HepG2 (cell line): ENCODE measurements at regions not wholly inside any gene's neighbourhood (a gene's known extent, or its start where the extent isn't known, plus 50 kb on each side); places are given as distances from the start of the nearest gene placed in this dataset.

Experiments
- CREB1 ChIP-seq, 2 experiments: fragments of 450-650 bp in 1 of 2; IDR thresholded peaks; 2 replicates each; pipeline ENCODE4 v1.6.1; 2016 to 2017; ENCODE audit warnings: control low read depth in 1 of 2, mild to moderate bottlenecking in 1 of 2, missing compliant biosample characterization in 1 of 2, missing genetic modification characterization in 1 of 2
- CTCF ChIP-seq: sonication (generic); formaldehyde crosslinking; IDR thresholded peaks from 2 replicates; pipeline ENCODE4 v1.5.0; 2020; ENCODE audit warnings: mild to moderate bottlenecking, missing genetic modification reagents, moderate library complexity
- GFI1 ChIP-seq: sonication (generic); formaldehyde crosslinking; IDR thresholded peaks from 2 replicates; pipeline ENCODE4 v1.5.0; 2020; ENCODE audit warnings: missing genetic modification reagents, mild to moderate bottlenecking, borderline replicate concordance
- NCOA1 ChIP-seq: sonication (generic); formaldehyde crosslinking; IDR thresholded peaks from 2 replicates; pipeline ENCODE4 v1.9.0; 2021; ENCODE audit warnings: missing genetic modification reagents
- NFATC3 ChIP-seq: sonication (generic); formaldehyde crosslinking; IDR thresholded peaks from 2 replicates; pipeline ENCODE4 v1.5.1; 2020; ENCODE audit warnings: mild to moderate bottlenecking, missing genetic modification reagents
- POLR2AphosphoS5 ChIP-seq: IDR thresholded peaks from 2 replicates; pipeline ENCODE4 v1.6.1; 2012; ENCODE audit warnings: low read depth, low read length
- RAD21 ChIP-seq: fragments of 450-650 bp; formaldehyde crosslinking; IDR thresholded peaks from 2 replicates; pipeline ENCODE4 v1.5.0; 2020; ENCODE audit warnings: mild to moderate bottlenecking
- REPIN1 ChIP-seq: sonication (generic); formaldehyde crosslinking; IDR thresholded peaks from 2 replicates; pipeline ENCODE4 v1.8.0; 2022; ENCODE audit warnings: missing genetic modification reagents, low read depth, mild to moderate bottlenecking, borderline replicate concordance
- SMARCE1 ChIP-seq: fragments of 450-650 bp; IDR thresholded peaks from 2 replicates; pipeline ENCODE4 v1.6.1; 2017; ENCODE audit warnings: borderline replicate concordance
- ZBTB21 ChIP-seq: sonication (generic); formaldehyde crosslinking; IDR thresholded peaks from 2 replicates; pipeline ENCODE4 v1.4.0; 2020; ENCODE audit warnings: missing genetic modification reagents
- ZBTB4 ChIP-seq: sonication (generic); formaldehyde crosslinking; IDR thresholded peaks from 2 replicates; pipeline ENCODE4 v1.4.0; 2020; ENCODE audit warnings: missing genetic modification reagents, mild to moderate bottlenecking, borderline replicate concordance
- ZHX1 ChIP-seq: sonication (generic); formaldehyde crosslinking; IDR thresholded peaks from 2 replicates; pipeline ENCODE4 v1.8.1; 2022; ENCODE audit warnings: low read depth, mild to moderate bottlenecking, missing genetic modification reagents
- ZNF362 ChIP-seq: sonication (generic); formaldehyde crosslinking; IDR thresholded peaks from 2 replicates; pipeline ENCODE4 v1.4.0; 2020; ENCODE audit warnings: missing genetic modification reagents, mild to moderate bottlenecking, borderline replicate concordance

GRCh38 chr2:42844366-42844765 lies 52.0 kb upstream of the HAAO start:
- TF ChIP-seq NCOA1 (CRISPR knock-in tag) = no peak
- no peak for TF ChIP-seq POLR2AphosphoS5
- no peak for TF ChIP-seq ZBTB4
- TF ChIP-seq NFATC3 (CRISPR knock-in tag) = no peak
- TF ChIP-seq CTCF (CRISPR knock-in tag) = no peak
- TF ChIP-seq SMARCE1 = no peak
- TF ChIP-seq ZHX1 (CRISPR knock-in tag) = no peak
- TF ChIP-seq ZBTB21 = no peak
- TF ChIP-seq RAD21 (CRISPR knock-in tag) = no peak
- TF ChIP-seq GFI1 (CRISPR knock-in tag) = no peak
- no peak for TF ChIP-seq ZNF362 (CRISPR knock-in tag)
- TF ChIP-seq REPIN1 (CRISPR knock-in tag) = no peak
- TF ChIP-seq CREB1 (IDR thresholded peaks at IDR 0.05) = no peak
- TF ChIP-seq CREB1 (CRISPR knock-in tag; IDR thresholded peaks at IDR 0.05) = no peak
